ENCODE measurements at regions not wholly inside any gene's neighbourhood (a gene's known extent, or its start where the extent isn't known, plus 50 kb on each side); places are given as distances from the start of the nearest gene placed in this dataset.

DNA sequence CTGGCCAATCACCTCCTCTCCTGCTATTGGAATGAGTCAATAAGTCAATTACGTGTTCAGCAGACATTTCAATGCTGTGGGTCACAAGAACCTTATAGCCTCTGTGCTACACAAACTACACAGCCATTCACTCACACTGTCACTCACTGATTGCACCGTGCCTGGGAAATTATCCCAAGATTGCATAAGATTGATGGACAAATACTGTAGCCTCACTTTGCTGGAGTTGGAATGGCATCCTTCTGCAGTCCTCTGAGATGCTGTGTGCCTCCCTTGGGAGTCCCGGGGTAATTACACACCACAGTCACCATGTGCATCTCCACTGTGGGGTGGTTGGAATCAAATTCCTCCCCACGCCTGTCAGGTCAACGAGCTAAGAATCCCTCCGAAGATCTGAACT, 358.7 kb upstream of the MGMT start:
- DNase-seq (ENCODE audit: low read depth), result no peak

GRCh38 chr10:129108994-129109393, 358.0 kb upstream of the MGMT start:
- DNase-seq (ENCODE audit: low read depth), result no peak

DNA sequence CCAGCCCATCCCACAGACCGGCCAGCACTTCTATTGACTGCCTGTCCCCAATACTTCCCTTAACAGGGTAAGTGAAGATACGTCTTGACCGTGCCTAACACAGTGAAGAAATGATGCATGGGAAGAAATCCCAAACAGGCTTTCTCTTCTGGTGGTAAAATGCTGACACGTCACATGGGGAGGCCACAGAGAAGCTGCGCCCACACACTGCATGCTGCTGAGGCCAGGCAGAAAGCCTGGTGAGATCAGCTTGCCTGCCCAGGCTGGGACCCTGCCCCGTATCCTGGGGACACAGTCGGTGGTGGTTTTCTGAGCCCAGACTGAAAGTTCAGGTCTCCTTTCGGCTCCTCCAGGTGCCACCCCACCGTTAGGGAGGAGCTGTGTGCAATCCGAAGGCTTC, 356.3 kb upstream of the MGMT start:
- DNase-seq (ENCODE audit: low read depth), result no peak

DNA sequence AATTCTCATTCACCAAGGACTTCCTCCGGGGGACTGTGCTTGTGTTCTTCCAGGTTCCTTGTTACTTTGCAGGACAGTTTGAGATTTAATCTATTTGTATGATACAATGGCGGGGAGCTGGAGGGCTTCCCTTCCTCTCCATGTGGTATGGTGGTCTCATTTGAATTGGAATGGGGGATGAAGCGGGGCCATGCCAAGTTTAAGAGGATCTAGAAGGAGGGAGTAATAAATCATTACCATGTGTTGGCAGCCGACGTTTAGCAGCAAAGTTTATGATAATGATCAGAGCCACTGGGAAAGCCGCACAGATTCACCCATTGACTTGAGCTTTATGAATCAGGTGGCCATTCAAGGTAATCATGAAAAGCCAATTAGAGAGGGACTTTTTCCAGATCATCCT, 355.1 kb upstream of the MGMT start:
- no peak for DNase-seq (ENCODE audit: low read depth)

GRCh38 chr10:129114588-129114987, 352.5 kb upstream of the MGMT start:
- no peak for DNase-seq (ENCODE audit: low read depth)

GRCh38 chr10:129116371-129116770, 350.7 kb upstream of the MGMT start:
- no peak for DNase-seq (ENCODE audit: low read depth)

GRCh38 chr10:129120441-129120840, 346.6 kb upstream of the MGMT start:
- no peak for DNase-seq (ENCODE audit: low read depth)

- DNase-seq (ENCODE audit: low read depth), result no peak
Observed at GRCh38 chr10:129122846-129123245, 344.2 kb upstream of the MGMT start.

DNA sequence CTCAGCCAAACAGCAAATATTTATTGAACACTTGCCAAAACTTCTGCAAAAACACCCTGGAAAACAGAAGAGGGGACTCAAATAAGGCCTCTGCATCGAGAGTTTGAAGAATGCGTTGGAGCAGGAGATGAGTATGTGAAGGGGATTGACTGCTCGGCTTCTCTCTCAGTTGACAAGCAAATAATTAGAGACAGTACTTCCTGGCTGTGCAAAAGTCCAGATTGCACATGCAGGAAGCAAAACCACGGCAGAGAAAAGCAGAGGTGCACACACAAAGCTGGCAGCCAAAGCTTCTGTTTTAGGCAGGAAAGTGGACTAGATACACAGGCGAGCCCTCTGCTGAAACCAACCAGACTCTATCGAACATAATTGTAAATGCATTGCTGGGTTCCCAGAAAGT, 343.6 kb upstream of the MGMT start:
- no peak for DNase-seq (ENCODE audit: low read depth)

- DNase-seq (ENCODE audit: low read depth), result no peak
Observed at GRCh38 chr10:129126982-129127381, 340.1 kb upstream of the MGMT start.

- no peak for DNase-seq (ENCODE audit: low read depth)
Observed at GRCh38 chr10:129131457-129132132, 335.4 kb upstream of the MGMT start.

DNA sequence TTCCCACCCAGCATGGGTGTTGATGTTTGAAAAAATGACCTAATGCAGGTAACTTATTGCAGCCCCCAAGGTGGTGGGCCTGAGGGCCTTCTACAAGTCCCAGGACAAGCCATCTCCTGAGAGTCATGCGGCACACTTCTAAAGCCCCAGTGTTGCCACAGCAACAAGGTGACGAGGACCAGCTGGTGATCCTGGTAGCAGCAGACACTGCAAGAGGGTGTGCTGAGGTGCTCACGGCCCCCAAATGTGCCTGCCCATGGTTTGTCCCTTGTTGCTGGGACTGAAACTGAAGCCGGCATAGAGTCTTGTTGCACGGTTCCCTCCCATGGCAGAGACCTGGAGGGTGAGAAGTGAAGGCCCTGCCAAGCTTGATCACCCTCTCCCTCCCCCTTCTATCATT, 333.2 kb upstream of the MGMT start:
- DNase-seq (ENCODE audit: low read depth), result no peak

DNA sequence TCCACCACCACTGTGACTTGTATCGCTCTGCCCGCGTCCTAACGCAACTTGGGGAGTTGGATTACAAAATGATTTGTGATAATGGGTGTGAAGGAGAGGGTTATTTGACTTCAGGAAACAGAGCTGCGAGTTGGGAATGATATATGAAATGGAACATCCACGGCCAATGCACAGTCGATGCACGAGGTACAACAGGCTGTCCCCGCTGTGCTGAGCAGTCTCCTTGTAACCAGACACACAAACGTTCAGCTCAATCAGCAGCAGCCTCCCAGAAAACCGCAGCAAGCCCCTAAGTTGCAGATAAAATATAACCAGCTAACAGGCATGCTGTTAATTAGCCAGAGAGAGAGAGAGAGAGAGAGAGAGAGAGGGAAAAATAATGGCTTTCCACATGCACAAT, 332.7 kb upstream of the MGMT start:
- no peak for DNase-seq (ENCODE audit: low read depth)

DNA sequence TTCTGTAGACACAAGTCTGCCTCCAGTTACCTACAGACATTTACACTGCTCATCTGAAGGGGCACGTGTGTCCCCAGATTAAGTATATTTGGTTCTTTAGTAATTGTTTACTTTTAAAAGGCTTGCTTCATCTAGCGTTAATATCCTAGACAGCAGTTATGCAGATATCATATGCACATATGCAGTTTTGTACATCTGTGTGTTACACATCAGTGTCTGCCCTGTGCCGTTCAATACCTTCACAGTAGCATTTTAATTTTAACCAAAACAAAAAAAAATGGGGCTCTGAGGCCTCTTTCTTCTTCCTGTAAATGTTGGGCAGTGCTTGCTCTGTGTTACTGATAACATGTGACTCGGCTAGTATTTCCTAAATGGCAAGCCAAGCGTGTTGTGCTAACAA, 331.4 kb upstream of the MGMT start:
- no peak for DNase-seq (ENCODE audit: low read depth)

- no peak for DNase-seq (ENCODE audit: low read depth)
Observed at GRCh38 chr10:129136074-129136473, 331.0 kb upstream of the MGMT start.

GRCh38 chr10:129136951-129137350, 330.1 kb upstream of the MGMT start:
- DNase-seq (ENCODE audit: low read depth), result no peak

GRCh38 chr10:129140921-129141885, 325.8 kb upstream of the MGMT start:
- no peak for DNase-seq (ENCODE audit: low read depth)

DNA sequence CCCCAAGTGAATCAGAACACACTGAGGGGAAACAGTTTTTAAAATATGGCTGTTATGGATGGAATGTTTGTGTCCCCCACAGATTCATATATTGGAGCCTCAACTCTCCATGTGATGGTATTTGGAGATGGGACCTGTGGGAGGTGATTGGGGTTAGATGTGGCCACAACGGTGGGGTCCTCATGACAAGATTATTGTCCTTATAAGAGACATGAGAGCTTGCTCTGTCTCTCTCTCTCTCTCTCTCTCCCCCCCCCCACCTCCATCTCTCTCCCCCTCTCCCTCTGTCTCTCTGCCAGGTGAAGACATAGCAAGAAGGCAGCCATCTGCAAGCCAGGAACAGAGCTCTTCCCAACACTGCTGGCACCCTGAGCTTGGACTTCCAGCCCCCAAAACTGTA, 315.8 kb upstream of the MGMT start:
- DNase-seq (ENCODE audit: low read depth), result no peak

DNA sequence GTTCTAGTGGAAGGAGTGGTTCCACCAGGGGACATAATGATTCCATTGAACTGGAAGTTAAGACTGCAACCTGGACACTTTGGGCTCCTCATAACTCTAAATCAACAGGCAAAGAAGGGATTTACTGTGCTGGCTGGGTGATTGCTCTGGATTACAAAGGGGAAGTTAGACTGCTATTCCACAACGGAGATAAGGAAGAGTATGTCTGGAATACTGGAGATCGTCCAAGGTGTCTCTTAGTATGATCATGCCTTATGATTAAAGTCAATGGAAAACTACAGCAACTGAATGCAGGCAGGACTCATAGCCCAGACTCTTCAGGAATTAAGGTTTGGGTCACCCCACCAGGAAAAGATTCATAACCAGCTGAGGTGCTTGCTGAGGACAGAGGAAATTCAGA, 310.6 kb upstream of the MGMT start:
- no peak for DNase-seq (ENCODE audit: low read depth)

- DNase-seq (ENCODE audit: low read depth), result no peak
Observed at GRCh38 chr10:129157185-129157584, 309.9 kb upstream of the MGMT start.

- DNase-seq (ENCODE audit: low read depth), result no peak
Observed at GRCh38 chr10:129161150-129161549, 305.9 kb upstream of the MGMT start.

GRCh38 chr10:129163531-129163930, 303.5 kb upstream of the MGMT start:
- DNase-seq (ENCODE audit: low read depth), result no peak

GRCh38 chr10:129165076-129165720, 301.8 kb upstream of the MGMT start:
- no peak for DNase-seq (ENCODE audit: low read depth)

All from HS-5 (cell line).